Hepatocyte (in vitro differentiated cells): ENCODE measurements at regions not wholly inside any gene's neighbourhood (a gene's known extent, or its start where the extent isn't known, plus 50 kb on each side); places are given as distances from the start of the nearest gene placed in this dataset.

ENCODE experiments used
- DNase-seq: peaks from one replicate; pipeline ENCODE4 v3.0.0-alpha.2; 2016; ENCODE audit warnings: low spot score
- H2AFZ ChIP-seq: fragments of 200-600 bp; sonication (generic); 2 replicates; pipeline ENCODE4 v1.6.0; 2016; ENCODE audit warnings: antibody characterized with exemption, mild to moderate bottlenecking
- H3K27ac ChIP-seq: fragments of 200-600 bp; sonication (generic); 2 replicates; pipeline ENCODE4 v1.5.1; 2016; ENCODE audit warnings: mild to moderate bottlenecking
- H3K27me3 ChIP-seq: fragments of 200-600 bp; sonication (generic); 2 replicates; pipeline ENCODE4 v1.6.1; 2016
- H3K36me3 ChIP-seq: fragments of 200-600 bp; sonication (generic); replicated peaks from 2 replicates; pipeline ENCODE4 v1.5.1; 2016; ENCODE audit warnings: low read depth; ENCODE audit not compliant: insufficient read depth
- H3K4me1 ChIP-seq: fragments of 200-600 bp; sonication (generic); 2 replicates; pipeline ENCODE4 v1.5.1; 2016; ENCODE audit warnings: mild to moderate bottlenecking, moderate library complexity; ENCODE audit not compliant: insufficient read depth
- H3K4me2 ChIP-seq: fragments of 200-600 bp; sonication (generic); 2 replicates; pipeline ENCODE4 v1.6.0; 2016
- H3K4me3 ChIP-seq: fragments of 200-600 bp; sonication (generic); 2 replicates; pipeline ENCODE4 v1.5.1; 2016; ENCODE audit warnings: mild to moderate bottlenecking
- H3K79me2 ChIP-seq: fragments of 200-600 bp; sonication (generic); 2 replicates; pipeline ENCODE4 v1.6.0; 2017; ENCODE audit warnings: mild to moderate bottlenecking
- H3K9me2 ChIP-seq: fragments of 200-600 bp; sonication (generic); replicated peaks from 2 replicates; pipeline ENCODE4 v1.6.0; 2017; ENCODE audit warnings: mild to moderate bottlenecking; ENCODE audit not compliant: insufficient read depth
- H3K9me3 ChIP-seq: fragments of 200-600 bp; sonication (generic); 2 replicates; pipeline ENCODE4 v1.5.1; 2016; ENCODE audit warnings: low read depth, mild to moderate bottlenecking
- H4K20me1 ChIP-seq: fragments of 200-600 bp; sonication (generic); 2 replicates; pipeline ENCODE4 v1.6.0; 2016; ENCODE audit warnings: mild to moderate bottlenecking; ENCODE audit not compliant: insufficient read depth, poor library complexity, severe bottlenecking
- CTCF ChIP-seq: fragments of 200-600 bp; sonication (generic); IDR thresholded peaks from 2 replicates; pipeline ENCODE4 v1.5.1; 2016; ENCODE audit warnings: antibody characterized with exemption, mild to moderate bottlenecking; ENCODE audit not compliant: poor library complexity
- EZH2 ChIP-seq: fragments of 200-600 bp; sonication (generic); IDR thresholded peaks from 2 replicates; pipeline ENCODE4 v1.6.1; 2016; ENCODE audit warnings: antibody characterized with exemption, mild to moderate bottlenecking, borderline replicate concordance
- EZH2phosphoT487 ChIP-seq: fragments of 200-600 bp; sonication (generic); IDR thresholded peaks from one replicate; pipeline ENCODE4 v1.6.1; 2018; ENCODE audit warnings: antibody characterized with exemption, mild to moderate bottlenecking, low read depth, moderate library complexity; ENCODE audit not compliant: unreplicated experiment, severe bottlenecking
- WGBS: methylation state at CpG from one replicate; pipeline ENCODE4 v1.1.6; 2016; ENCODE audit warnings: low lambda C conversion rate; ENCODE audit errors: missing lambda C conversion rate; 5-methylcytosine and 5-hydroxymethylcytosine counted together

- Histone ChIP-seq H3K27me3 (no peaks in the 10 kb centered on the region), H3K4me3 (no peak overlapping the region), H2AFZ (no peak overlapping the region), H3K27ac (no peak overlapping the region), H3K79me2 (no peaks in the 10 kb centered on the region), H4K20me1 (no peaks in the 10 kb centered on the region), H3K9me2 (no peaks in the 10 kb centered on the region), H3K4me2 (no peak overlapping the region), H3K36me3 (no peaks in the 10 kb centered on the region), H3K9me3 (no peaks in the 10 kb centered on the region), H3K4me1 (no peaks in the 10 kb centered on the region)
- 83% methylated on average over 1 of the region's 1 CpG for WGBS
- no peak for TF ChIP-seq EZH2phosphoT487
- no peak for DNase-seq
Observed at GRCh38 chr11:25776238-25776637, 555.7 kb upstream of the ANO3 start.

- Histone ChIP-seq H3K36me3 (no peaks in the 10 kb centered on the region), H3K9me2 (no peaks in the 10 kb centered on the region), H3K27me3 (no peaks in the 10 kb centered on the region), H3K27ac (no peak overlapping the region), H3K4me1 (no peaks in the 10 kb centered on the region), H4K20me1 (no peaks in the 10 kb centered on the region), H3K9me3 (no peaks in the 10 kb centered on the region), H3K4me2 (no peak overlapping the region), H3K79me2 (no peaks in the 10 kb centered on the region), H2AFZ (no peak overlapping the region), H3K4me3 (no peak overlapping the region)
- DNase-seq = no peak
- 93% methylated on average over 2 of the region's 2 CpGs for WGBS
- no peak for TF ChIP-seq EZH2phosphoT487
- TF ChIP-seq CTCF = no peak
- no peak for TF ChIP-seq EZH2
Observed at GRCh38 chr11:25777343-25777742, 554.6 kb upstream of the ANO3 start.

- H3K4me2 ChIP-seq = no peak overlapping the region
- no peak for DNase-seq
- WGBS = 57% methylated on average over 1 of the region's 1 CpG
Observed at GRCh38 chr11:25779033-25779432, 552.9 kb upstream of the ANO3 start.

GRCh38 chr11:25787416-25787815, 544.5 kb upstream of the ANO3 start:
- Histone ChIP-seq H3K79me2 (no peaks in the 10 kb centered on the region), H3K4me3 (no peak overlapping the region), H3K9me3 (no peaks in the 10 kb centered on the region), H2AFZ (no peak overlapping the region), H3K27ac (no peak overlapping the region), H3K9me2 (no peaks in the 10 kb centered on the region), H3K4me1 (no peaks in the 10 kb centered on the region), H3K4me2 (no peak overlapping the region), H3K36me3 (no peaks in the 10 kb centered on the region), H4K20me1 (no peaks in the 10 kb centered on the region), H3K27me3 (no peaks in the 10 kb centered on the region)
- TF ChIP-seq EZH2 (no peak), EZH2phosphoT487 (no peak), CTCF (no peak)
- WGBS = 41% methylated on average over 3 of the region's 3 CpGs
- DNase-seq = no peak

More at GRCh38 chr11:25779033-25779432, 552.9 kb upstream of the ANO3 start:
- Histone ChIP-seq H2AFZ (no peak overlapping the region), H3K4me3 (no peak overlapping the region), H3K27me3 (no peaks in the 10 kb centered on the region), H3K36me3 (no peaks in the 10 kb centered on the region), H3K9me2 (no peaks in the 10 kb centered on the region), H3K4me1 (no peaks in the 10 kb centered on the region), H4K20me1 (no peaks in the 10 kb centered on the region), H3K9me3 (no peaks in the 10 kb centered on the region), H3K79me2 (no peaks in the 10 kb centered on the region), H3K27ac (no peak overlapping the region)
- TF ChIP-seq CTCF (no peak), EZH2 (no peak), EZH2phosphoT487 (no peak)
